C4-2B (cell line): ENCODE measurements at regions not wholly inside any gene's neighbourhood (a gene's known extent, or its start where the extent isn't known, plus 50 kb on each side); places are given as distances from the start of the nearest gene placed in this dataset.

ENCODE experiments used
- ZFX ChIP-seq: fragments of 450-650 bp; IDR thresholded peaks from 2 replicates; pipeline ENCODE4 v1.6.1; 2017
- TF ChIP-seq, protein P1 (sequence below): fragments of 450-650 bp; conservative IDR thresholded peaks from 2 replicates; pipeline ENCODE4 v1.5.1; 2017; ENCODE audit warnings: mild to moderate bottlenecking

- TF ChIP-seq, protein P1, sequence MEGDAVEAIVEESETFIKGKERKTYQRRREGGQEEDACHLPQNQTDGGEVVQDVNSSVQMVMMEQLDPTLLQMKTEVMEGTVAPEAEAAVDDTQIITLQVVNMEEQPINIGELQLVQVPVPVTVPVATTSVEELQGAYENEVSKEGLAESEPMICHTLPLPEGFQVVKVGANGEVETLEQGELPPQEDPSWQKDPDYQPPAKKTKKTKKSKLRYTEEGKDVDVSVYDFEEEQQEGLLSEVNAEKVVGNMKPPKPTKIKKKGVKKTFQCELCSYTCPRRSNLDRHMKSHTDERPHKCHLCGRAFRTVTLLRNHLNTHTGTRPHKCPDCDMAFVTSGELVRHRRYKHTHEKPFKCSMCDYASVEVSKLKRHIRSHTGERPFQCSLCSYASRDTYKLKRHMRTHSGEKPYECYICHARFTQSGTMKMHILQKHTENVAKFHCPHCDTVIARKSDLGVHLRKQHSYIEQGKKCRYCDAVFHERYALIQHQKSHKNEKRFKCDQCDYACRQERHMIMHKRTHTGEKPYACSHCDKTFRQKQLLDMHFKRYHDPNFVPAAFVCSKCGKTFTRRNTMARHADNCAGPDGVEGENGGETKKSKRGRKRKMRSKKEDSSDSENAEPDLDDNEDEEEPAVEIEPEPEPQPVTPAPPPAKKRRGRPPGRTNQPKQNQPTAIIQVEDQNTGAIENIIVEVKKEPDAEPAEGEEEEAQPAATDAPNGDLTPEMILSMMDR, result no peak
- no peak for TF ChIP-seq ZFX
Observed at GRCh38 chr6:166718516-166718915, 91.5 kb upstream of the RPS6KA2 start.
